Midbrain (tissue), 1 donor: ENCODE measurements at regions not wholly inside any gene's neighbourhood (a gene's known extent, or its start where the extent isn't known, plus 50 kb on each side); places are given as distances from the start of the nearest gene placed in this dataset.
"Not testable (repeated sequence)": the region's sequence is repeated elsewhere in the genome, so short reads cannot be mapped to it uniquely, and the experiment has no call there.

Experiments used
- DNase-seq: peaks from one replicate; lab custom pipeline; 2025; lab: John Stamatoyannopoulos, UW

DNA sequence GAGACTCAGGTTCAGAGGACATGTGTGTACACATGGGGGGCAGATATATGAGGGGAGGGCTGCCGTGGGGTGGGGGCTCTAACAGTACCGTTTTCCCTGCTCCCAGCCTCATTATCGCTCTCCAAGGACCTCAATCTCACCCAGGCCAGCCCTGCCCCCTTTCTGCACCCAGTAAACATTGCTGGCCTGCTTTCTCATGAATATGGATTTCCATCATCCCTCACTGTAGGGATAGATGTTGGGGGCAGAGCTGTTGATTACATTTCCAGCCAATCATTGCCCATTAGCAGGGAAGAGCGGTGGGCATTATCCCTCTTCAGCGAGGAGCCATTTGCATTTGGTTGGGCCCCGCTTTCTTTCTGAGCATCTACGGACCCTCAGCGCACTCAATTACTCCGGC is 273.8 kb downstream of the RPS6KC1 start:
- DNase-seq = no peak

- DNase-seq = no peak
Observed at GRCh38 chr1:213325482-213325881, 274.4 kb downstream of the RPS6KC1 start.

- no peak for DNase-seq
Observed at GRCh38 chr1:213326281-213327016, 275.4 kb downstream of the RPS6KC1 start.

- DNase-seq = no peak
Observed at GRCh38 chr1:213327017-213327667, 276.1 kb downstream of the RPS6KC1 start.

DNA sequence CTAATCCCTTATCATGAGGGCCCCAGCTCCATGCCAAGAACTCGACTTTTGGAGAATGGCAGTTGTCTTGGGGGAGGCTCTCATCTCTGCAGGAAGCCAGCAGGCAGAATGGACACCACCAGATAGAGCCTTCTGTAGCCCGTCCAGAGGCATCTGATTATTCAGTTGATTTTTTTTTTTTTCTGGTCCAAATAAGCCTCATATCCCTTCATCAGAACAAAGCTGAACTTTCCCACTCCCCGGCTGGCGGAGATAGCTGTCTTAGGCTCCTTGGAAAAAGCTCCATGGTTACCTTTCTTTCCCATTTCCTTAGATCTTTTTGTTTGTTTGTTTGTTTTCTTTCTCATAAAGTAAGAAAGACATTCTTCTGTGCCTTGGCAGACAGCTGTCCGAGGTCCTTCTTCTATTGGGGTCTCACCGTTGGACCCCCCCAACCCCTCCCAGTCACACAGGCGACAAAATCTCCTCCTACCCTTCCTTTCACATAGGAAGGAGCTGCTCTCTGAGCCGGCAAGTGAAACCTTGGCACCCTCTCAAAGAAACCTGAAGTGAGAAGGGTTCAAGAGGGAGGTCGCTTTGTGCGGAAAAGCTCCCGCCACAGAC is 278.5 kb downstream of the RPS6KC1 start:
- no peak for DNase-seq

DNA sequence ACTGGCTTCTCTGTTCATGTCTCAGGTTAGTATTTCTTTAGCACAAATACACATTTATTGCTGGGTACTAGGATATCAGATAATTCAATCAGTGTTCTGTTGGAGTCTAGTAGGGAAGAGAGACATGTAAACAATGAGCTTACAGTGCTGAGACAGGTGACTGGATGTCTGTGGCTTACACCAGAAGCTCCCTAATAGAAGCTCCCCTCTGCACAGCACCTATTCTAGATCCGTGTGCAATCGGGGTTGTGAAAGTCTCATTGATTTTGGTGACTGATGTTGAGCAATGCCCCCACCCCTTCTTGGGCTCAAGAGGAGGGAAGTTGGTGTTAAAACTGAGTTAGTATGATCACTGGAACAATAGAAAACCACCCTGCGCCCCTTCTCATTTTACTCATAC is 279.2 kb downstream of the RPS6KC1 start:
- no peak for DNase-seq

DNA sequence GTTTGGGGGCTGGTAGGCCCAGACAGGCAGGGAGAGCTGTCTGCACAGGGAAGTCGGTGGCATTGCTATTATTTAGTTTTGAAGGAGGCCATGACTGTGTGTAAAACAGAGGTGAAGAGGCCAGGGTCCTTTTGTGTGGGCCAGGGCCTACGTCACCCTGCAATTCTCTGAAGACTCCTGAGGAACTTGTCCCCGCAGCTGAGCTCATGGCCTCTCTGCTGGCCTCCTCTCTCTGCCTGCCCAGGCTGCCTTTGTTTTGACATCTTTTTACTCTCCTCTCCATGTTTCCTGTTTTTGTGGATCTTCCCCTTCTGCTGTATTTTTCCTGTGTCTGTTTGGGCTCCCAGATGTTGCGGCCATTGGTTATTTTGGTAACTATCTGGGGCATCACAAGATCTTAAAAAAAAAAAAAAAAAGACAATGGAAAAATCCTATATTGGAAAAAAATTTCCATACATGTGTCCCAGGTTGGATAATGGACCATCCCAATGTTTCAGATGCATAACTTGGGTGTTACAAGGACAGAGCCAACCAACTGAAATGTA is 280.7 kb downstream of the RPS6KC1 start:
- no peak for DNase-seq

- no peak for DNase-seq
Observed at GRCh38 chr1:213332491-213332890, 281.4 kb downstream of the RPS6KC1 start.

GRCh38 chr1:213333121-213333520 is 282.1 kb downstream of the RPS6KC1 start:
- no peak for DNase-seq

GRCh38 chr1:213335084-213335483 is 284.0 kb downstream of the RPS6KC1 start:
- no peak for DNase-seq

DNA sequence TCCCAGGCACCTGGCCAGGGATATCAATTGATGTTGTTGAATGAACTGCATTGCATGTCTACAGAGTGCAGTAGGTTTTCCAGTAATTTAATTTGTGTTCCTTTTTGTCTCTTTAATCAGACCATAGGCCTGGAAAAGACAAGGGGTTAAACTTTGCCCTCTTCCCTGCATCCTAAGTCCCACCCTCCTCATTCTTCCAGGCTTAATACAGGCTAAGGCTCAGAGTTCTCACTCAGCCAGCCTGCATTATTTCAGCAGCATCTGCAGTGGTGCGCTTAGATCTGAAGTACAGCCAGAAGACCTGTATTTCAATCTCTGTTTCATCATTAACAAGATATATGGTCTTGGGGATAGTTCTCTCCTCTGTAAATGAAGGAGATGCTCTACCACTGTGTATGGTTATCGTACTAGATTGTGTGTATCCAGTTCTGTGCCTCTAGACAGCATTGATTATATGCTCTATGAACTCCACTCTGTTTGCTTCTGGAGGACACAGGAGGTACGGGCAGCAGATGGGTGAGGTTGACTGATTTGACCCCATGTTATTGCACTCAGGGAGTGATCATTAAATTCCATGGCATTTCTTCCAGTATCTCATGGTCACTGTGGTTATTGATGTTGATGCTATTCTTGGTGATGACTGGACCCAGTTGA is 286.1 kb downstream of the RPS6KC1 start:
- DNase-seq = no peak

- DNase-seq = no peak
Observed at GRCh38 chr1:213340593-213340992, 289.6 kb downstream of the RPS6KC1 start.

DNA sequence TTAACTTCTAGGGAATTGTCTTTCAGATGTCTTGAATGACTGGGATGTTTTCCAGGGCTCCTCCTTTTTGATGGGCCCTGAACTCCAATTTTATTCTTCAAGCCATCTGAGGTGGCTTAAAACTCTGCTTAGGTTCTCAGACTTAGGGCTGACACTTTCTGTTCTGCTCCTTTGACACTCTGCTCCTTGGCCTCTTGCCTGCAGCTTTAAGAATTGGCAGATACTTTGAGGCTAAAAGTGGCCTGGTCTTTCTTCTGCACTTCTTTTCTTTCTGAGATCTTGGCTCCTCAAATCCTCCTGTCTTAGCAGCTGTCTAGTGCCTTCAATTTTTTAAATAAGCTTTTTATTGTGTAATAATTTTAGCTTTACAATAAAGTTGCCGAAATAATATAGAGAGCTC is 294.6 kb downstream of the RPS6KC1 start:
- DNase-seq = peak; percentile 17

- DNase-seq = no peak
Observed at GRCh38 chr1:213357403-213357802, 306.4 kb downstream of the RPS6KC1 start.

GRCh38 chr1:213358368-213358767 is 307.3 kb downstream of the RPS6KC1 start:
- not testable (repeated sequence) for DNase-seq

DNA sequence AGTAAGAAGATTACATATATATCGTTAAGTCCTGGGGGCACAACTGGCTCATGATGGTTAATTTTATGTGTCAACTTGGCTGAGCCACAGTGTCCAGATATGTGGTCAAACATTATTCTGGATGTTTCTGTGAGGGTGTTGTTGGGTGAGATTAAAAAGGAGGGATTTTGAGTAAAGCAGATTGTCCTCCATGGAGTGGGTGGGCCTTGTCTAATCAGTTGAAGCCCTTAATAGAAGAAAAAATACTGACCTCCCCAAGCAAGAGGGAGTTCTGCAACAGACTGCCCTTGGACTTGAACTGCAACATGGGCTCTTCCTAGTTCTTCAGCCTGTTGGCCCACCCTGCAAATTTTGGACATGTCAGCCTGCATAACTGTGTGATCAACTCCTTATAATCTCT is 311.6 kb downstream of the RPS6KC1 start:
- DNase-seq = no peak

DNA sequence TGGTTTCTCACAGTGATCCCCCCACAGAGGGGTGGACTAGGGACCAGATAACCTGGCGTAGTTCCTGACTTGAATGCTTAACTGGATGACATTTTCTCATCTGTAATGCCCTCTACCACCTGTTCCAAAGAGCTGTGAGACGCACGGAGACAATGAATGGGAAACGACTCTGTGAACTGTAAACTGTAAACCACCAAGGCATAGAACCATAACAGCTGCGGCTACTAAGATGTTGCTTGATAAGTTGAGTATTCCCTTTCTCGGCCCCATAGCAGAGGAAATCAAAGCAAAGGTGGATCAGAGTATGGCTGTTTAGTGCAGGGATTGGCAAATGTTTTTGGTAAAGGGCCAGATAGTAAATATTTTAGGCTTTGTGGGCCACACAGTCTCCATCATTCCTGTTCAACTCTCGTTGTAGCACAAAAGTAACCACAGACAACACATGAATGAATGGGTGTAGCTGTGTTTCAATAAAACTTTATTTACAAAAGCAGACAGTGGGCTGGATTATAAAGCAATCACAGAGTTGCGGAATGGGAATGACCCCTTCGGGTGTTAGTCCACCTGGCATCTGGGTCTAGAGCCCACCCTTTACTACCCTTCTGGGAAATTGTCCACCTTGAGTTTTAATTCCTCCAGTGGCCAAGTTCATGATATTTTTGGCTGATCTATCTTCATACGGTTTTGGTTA is 315.2 kb downstream of the RPS6KC1 start:
- DNase-seq = no peak

DNA sequence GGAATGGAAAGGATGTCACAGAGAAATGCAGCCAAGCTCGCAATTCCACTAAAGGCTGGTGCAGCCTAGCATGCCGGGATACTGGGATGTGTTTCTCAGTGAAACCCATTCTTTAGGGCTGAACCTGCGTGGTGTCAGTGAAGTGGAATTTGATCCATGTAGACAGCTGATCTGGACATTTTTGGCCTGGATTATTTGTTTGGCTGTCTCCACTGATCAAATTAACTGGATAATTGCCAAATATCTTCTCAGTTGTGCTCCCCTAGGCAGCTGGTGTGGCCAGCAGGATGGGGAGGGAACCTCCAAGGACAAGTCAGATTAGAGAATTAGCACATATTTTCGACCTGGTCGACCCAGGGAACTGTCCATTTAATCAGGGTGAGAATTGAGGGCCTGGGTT is 318.4 kb downstream of the RPS6KC1 start:
- DNase-seq = no peak

- no peak for DNase-seq
Observed at GRCh38 chr1:213370523-213370922, 319.5 kb downstream of the RPS6KC1 start.

- DNase-seq = no peak
Observed at GRCh38 chr1:213371525-213371846, 320.4 kb downstream of the RPS6KC1 start.

DNA sequence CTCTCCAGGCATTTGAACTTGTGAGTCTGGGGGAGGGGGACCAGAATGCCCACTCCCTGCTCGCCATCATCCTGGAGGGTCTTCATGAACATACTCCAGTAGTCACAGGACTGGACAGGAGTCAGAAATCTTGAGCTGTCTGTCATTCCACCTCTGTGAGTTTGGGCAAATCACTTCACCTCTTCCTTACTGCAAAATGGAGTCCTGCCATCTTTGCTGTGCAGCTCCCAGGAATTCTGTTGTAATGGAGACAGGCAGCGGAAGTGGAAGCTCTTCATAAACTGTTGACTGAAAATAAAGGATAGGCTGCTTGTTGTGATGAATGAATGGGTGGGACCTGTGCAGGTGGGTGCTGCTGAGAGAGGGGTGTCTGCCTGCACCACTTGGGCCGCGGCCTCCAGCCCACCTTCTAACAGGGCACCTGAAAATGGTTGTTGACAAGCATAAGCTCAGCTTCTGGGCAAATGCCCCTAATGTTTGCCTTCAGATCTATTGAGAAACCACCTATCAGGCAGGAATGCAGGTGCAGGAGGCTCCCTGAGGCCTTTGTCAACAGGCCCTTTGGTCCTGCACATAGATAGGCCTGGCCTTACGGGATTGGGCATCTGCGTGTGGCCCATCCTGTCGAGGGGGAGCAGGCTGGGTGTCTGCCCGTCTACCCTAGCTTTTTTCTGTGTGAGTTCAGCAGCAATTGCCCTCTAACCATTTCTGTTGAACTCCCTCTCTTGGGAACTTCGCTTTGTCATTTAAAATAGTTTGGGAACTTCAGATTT is 321.0 kb downstream of the RPS6KC1 start:
- no peak for DNase-seq
